Islet precursor cell (in vitro differentiated cells): ENCODE measurements at regions not wholly inside any gene's neighbourhood (a gene's known extent, or its start where the extent isn't known, plus 50 kb on each side); places are given as distances from the start of the nearest gene placed in this dataset.

Source experiments
- DNase-seq: peaks from one replicate; pipeline ENCODE4 v3.0.0-alpha.2; 2018

GRCh38 chr20:48261398-48261910 is 476.2 kb upstream of the SULF2 start:
- DNase-seq, result peak; percentile 12

- peak; percentile 56 for DNase-seq
Observed at GRCh38 chr20:48260129-48260756, 475.0 kb upstream of the SULF2 start.

GRCh38 chr20:48259456-48259855 is 474.2 kb upstream of the SULF2 start:
- peak; percentile 35 for DNase-seq

GRCh38 chr20:48257833-48258232 is 472.6 kb upstream of the SULF2 start:
- no peak for DNase-seq

- no peak for DNase-seq
Observed at GRCh38 chr20:48247961-48248360, 462.7 kb upstream of the SULF2 start.

DNA sequence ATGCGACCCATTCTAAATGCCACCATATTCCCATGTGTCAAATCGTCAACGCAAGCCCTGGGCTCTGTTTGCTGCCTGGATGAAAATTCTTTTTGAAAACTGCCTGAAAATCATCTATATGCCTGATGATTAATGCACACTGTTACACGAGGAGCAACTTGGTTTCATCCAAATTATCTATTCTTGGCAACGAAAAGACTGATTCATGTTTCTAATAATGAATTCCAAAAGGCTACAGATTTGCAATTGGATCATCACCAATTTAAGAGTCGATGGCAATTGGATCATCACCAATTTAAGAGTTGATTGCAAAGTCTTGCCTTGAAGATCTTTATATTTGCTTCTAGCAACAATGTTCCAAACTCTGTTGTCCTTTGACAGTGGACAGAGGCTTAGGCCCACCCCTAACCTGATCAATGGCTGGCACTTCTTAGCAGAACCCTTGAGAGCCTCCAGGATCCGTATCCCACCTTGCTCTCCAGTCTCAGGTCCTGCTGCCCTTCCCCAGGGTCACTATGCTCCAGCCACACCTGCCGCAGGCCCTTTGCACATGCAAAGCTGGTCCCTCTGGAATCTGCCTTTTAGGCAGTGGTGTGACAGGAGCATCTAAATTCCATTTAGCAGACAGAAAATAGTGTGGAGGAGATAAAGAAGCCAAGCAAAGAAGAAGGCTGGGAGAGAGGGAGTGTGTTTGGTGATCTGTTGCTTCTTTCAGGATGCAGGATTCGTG is 460.9 kb upstream of the SULF2 start:
- no peak for DNase-seq

DNA sequence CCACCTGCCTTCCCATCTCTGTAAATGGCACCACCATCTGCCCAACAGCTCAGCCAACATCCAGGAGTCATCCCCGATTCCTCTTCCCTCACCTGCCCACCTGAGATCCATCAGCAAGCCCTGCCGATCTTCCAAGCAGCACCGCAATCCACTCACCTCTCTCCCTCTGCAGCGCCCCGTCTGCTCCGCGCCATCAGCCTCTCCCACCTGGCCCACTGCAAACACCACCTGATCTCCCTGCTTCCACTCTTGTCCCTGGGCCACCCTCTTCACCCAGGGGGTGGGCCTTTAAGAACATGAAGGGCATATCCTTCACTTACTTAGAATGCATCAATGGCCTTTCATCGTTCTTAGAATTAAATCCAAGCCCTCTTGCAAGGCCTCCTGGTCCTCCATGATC is 457.3 kb upstream of the SULF2 start:
- DNase-seq, result no peak

GRCh38 chr20:48241482-48241881 is 456.2 kb upstream of the SULF2 start:
- DNase-seq, result no peak

DNA sequence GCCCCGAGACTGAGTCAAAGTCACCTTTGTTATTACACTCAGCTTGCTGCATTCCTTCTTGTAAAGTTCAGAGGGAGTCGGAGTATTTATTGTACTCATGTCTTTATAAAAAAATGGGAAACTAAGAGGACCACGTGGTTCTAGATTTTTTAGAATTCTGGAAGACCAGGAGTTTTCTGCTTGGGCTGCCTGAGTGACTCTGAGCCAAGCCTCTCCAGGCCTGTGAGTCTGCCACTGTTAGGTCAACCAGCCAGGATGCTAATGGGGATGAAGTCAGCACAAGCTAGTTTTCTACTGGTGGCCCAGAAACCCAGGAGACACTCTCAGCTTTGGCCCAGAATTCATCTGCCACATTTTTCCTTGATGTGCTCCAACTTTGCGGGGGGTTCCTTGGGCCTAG is 453.5 kb upstream of the SULF2 start:
- DNase-seq, result no peak

DNA sequence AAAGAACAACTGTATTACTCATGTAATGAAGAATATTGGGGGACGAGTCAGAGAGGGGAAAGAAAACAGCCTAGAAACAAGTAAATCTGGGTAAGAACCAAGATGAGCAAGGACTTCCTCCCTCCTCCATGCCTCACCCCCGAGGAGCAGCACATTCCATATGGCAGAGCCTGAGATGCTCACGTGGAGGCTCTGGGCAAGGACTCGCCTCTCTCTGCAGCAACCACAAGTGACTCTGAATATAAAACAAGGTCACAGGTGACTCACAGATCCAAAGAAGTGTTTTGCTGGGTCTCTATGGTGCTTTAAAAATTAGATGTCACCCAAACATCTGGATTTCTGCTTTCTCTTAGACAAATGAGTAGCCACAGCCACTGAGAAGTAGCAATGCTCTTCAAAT is 453.0 kb upstream of the SULF2 start:
- no peak for DNase-seq

GRCh38 chr20:48236000-48236970 is 451.0 kb upstream of the SULF2 start:
- DNase-seq, result no peak

GRCh38 chr20:48234951-48235350 is 449.7 kb upstream of the SULF2 start:
- DNase-seq, result no peak

DNA sequence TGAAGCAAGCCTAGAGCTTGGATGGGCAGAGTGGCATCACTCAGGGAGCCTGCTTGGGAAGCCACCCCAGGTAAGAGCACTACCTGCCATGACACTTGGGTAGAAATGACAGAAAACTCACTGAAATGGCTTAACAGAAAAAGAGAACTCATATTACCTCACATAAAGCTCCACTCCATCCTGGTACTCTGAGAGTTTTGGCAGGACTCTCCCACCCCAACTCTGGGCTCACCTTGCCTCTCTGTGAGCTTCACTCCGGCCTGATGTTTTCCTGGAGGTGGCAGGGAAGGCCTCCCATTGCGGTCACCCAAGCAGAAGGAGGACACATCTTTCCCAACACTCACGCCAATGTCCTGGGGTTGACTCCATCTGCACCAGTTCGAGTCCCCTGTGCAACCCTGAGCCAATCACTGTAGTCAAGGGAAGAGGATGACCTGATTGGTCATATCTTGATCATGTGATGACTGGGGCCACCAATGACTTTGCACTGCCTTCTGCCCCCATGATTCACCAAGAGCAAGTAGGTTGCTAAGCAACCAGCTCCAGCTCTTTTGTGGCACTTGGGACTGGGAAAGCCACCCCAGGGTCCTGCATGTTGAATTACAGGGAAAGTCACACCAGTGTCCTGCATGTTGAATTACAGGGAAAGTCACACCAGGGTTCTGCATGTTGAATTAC is 446.1 kb upstream of the SULF2 start:
- DNase-seq, result no peak

GRCh38 chr20:48230216-48230615 is 444.9 kb upstream of the SULF2 start:
- no peak for DNase-seq

DNA sequence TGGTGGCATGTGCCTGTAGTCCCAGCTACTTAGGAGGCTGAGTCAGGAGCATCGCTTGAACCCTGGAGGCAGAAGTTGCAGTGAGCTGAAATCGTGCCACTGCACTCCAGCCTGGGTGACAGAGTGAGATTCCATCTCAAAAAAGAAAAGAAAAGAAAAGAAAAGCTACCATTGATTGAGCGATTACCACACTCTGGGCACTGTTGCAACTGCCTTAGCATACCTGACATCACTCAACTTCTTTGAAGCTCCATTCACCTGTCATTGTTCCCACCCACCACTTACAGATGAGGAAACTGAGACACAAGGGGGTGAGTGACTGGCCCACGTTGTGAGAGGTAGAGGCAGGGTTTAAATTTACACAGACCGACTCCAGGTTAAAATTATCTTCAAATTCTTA is 442.1 kb upstream of the SULF2 start:
- DNase-seq, result no peak

- DNase-seq, result no peak
Observed at GRCh38 chr20:48226642-48227041, 441.4 kb upstream of the SULF2 start.

DNA sequence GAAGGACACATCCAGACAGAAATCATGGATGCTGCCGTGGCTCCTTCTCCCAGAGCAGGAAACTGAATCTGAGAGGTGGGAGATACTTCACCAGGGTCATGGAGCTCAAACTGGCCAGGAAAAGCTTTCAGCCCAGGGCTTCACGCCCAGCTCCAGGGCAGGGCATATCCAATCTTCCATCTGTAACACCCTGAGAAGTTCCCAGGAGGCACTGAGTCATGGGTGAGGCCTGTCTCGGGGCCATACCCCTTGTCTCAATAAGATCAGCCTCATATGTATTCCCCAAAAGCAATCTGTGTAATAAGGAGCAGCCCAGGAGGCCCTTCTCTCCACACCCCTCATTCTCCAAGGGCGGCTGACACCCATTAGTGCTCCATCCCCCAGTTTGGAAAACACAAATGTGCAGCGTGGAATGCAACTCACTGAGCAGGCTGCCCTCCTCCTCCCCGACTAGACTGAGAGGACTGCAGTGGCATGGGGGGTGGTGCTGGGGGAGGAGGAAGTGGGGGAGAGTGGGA is 439.3 kb upstream of the SULF2 start:
- no peak for DNase-seq

- DNase-seq, result no peak
Observed at GRCh38 chr20:48223715-48224114, 438.4 kb upstream of the SULF2 start.

DNA sequence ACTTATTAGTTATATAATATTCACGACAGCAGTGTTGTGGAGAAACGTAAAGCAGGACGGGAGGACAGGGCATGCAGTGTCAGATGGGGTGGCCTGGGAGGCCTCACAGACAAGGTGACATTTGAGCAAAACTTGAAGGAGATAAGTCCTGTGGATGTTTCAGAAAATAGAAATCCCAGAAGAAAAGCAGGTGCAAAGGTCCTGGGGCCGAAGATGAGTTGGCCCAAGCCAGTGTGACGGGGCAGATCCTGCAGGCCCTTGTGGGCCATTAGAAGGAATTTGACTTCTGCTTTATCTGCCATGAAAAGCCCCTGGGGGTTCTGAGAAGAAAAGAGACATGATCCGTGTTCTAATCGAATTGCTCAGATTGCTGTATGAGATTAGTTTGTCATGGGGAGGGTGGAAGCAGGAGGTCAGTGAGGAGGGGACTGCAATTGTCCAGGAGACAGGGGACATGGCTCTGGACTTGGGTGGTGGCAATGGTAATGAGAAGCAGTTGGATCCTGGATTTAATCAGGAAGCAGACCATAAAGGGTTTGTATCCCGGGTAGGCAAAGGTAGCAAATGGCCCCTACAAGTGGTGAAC is 437.4 kb upstream of the SULF2 start:
- no peak for DNase-seq

- no peak for DNase-seq
Observed at GRCh38 chr20:48220033-48220633, 434.9 kb upstream of the SULF2 start.

- no peak for DNase-seq
Observed at GRCh38 chr20:48219306-48219705, 434.0 kb upstream of the SULF2 start.

GRCh38 chr20:48217190-48217589 is 431.9 kb upstream of the SULF2 start:
- DNase-seq, result no peak
